T-helper 2 cell (primary cell): ENCODE measurements at regions not wholly inside any gene's neighbourhood (a gene's known extent, or its start where the extent isn't known, plus 50 kb on each side); places are given as distances from the start of the nearest gene placed in this dataset.
"Not testable (repeated sequence)": the region's sequence is repeated elsewhere in the genome, so short reads cannot be mapped to it uniquely, and the experiment has no call there.

Source experiments
- DNase-seq, 5 experiments: peaks; one replicate each; pipeline versions ENCODE4 v3.0.0 to v3.0.0-alpha.2; 2012 to 2022

DNA sequence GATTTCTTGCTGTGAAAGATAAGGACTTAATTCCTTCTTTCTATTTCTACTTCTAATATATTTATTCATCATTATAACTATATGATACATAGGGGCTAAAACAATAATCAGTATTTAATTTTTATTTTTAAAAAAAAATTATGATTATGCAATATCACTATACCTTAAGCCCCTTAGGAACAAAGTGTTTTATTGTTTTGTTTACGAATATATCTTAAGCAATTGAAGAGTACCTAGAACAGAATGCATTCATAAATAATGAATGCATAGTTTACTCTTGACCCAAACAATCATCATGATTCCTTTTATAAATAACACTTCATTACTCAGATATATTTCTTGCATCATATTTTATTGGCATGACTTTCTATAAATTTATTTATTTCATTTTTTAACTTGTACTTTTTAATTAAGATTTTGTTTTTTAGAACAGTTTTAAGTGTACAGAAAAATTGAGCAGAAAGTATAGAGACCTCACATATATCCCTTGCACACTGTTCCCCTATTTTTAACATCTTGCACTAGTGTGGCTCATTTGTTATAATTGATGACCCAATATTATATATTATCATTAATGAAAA is 339.9 kb upstream of the SPRY2 start:
- DNase-seq = no peak

GRCh38 chr13:80679423-80679822 is 338.5 kb upstream of the SPRY2 start:
- no peak for DNase-seq

- DNase-seq = no peak
These were observed 336.3 kb upstream of the SPRY2 start for GRCh38 chr13:80677227-80677626.

- DNase-seq = not testable (repeated sequence)
These were observed 334.5 kb upstream of the SPRY2 start for GRCh38 chr13:80675442-80675841.

DNA sequence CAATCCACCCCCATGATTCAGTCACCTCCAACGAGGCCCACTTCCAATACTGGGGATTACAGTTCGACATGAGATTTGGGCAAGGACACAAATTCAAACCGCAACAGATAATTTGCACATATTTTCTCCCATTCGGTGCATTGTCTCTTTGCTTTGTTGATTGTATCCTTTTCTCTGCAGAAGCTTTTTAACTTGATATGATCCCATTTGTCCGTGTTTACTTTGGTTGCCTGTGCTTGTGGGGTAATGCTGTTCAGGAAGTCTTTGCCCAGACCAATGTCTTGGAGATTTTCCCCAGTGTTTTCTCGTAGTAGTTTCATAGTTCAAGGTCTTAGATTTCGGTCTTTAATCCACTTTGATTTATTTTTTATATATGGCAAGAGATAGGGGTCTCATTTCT is 330.8 kb upstream of the SPRY2 start:
- DNase-seq = no peak

GRCh38 chr13:80669112-80669511 is 328.2 kb upstream of the SPRY2 start:
- DNase-seq = no peak

DNA sequence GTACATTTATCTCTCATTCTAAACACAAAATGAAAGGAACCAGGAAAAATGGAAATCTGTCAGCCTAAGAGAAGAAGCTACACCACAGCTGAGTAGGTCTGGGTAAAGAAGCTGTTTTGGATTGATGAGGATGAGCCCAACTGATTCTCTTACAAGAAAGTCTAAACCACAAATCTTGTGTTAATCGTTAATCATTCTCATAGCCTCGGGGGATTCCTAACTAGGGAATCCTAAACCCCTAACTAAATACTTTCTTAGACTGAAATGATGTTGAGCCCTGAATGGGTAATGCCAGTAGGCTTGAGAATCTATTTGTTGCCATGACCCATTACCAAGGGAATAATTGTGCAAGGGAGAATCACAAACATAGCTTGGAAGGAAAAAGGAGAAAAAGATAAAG is 327.5 kb upstream of the SPRY2 start:
- no peak for DNase-seq

- DNase-seq = no peak
These were observed 326.0 kb upstream of the SPRY2 start for GRCh38 chr13:80666782-80667552.

DNA sequence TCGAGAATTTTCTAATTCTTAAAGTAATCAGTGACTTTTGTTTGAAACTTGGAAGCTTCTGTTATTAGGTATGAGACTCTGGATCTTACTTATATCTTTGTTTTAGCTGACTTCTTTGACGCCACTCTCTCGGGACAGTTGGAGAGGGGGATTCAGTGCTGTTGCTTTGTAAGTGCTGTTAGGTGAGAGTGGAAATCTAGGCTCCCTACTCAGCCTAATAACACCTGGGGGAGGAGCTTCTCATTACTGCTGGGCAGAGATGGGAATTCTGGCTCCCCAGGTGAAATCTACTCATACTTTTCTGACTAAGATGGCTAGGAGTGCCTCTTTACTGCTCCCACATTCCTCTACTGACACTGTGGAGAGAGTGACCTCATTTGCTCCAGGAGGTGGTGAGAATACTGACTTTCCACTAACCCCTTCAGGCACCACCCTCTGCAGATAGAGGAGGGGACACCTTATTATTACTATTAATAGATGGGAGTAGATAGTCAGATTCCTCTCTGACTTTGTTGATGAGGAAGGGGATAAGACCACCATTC is 324.9 kb upstream of the SPRY2 start:
- no peak for DNase-seq

DNA sequence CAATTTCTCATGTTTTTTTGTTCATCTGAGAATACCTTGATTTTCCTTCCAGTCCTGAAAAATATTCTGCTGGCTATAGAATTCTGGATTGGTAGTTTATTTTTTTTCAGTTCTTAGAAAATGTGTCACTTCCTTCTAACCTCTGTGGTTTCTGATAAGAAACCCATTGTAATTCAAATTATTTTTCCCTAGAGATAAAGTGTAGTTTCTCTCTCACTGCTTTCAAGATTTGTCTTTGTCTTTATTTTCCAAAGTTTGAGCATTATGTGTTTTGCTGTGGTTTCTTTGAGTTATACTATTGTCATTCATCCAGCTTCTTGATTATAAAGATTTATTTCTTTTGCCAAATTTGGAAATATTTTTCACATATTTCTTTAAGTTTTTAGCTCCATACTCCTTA is 324.0 kb upstream of the SPRY2 start:
- DNase-seq = no peak

GRCh38 chr13:80663788-80664187 is 322.9 kb upstream of the SPRY2 start:
- no peak for DNase-seq

GRCh38 chr13:80658705-80659104 is 317.8 kb upstream of the SPRY2 start:
- no peak for DNase-seq

GRCh38 chr13:80656512-80656904 is 315.6 kb upstream of the SPRY2 start:
- no peak for DNase-seq

DNA sequence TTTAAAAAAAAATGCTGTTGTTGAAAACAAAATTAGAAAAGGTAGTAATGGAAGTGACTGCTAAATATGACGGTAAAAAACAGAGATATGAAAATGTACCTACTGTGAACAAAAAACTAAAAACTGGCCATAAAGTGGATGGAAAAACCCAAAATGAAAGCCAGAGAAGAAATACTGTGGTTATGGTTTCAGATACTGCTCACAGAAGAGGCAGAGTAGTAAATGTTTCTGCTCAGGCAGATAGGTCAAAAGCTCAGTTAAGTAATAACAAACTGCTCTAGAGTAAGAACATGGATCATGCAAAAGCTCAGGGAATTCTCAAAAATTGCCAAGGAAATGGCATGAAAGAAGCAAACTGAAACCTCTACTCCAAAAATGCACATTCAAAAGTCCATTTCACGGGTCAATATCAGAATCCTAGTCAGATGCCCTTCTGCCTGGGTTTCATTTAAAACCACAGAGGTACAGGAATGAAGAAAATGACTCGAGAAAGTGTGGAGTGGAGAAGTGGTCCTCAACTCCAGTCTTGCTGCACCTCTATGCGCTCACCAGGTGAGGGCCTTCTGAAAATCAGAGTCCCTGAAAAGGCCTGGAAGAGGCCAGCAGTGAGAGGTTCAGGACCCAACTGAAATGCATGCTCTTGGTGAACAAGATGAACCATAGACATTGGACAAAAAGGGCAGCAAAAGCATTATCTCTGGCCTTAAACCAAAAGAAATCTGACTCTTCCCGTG is 315.0 kb upstream of the SPRY2 start:
- no peak for DNase-seq

- DNase-seq = no peak
These were observed 313.8 kb upstream of the SPRY2 start for GRCh38 chr13:80654638-80655249.

- no peak for DNase-seq
These were observed 308.3 kb upstream of the SPRY2 start for GRCh38 chr13:80649274-80649673.

DNA sequence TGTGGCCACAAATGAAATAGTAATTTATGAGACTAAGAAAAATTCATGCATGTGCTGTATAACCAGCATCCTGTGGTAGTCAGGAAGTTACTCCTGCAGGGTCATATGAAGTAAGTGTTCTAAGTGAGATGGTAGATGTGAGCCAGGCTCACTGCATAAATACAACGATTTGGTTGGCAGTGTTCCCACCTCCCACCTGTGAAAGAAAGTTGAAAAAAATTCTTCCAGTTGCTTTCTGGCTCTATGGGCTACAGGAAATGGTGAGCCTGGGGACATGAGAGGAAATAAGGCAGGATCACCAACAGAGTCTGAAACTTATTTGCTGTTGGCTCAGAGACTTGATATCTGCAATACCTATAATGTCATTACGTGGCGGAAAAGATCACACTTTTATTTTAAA is 301.7 kb upstream of the SPRY2 start:
- DNase-seq = no peak

DNA sequence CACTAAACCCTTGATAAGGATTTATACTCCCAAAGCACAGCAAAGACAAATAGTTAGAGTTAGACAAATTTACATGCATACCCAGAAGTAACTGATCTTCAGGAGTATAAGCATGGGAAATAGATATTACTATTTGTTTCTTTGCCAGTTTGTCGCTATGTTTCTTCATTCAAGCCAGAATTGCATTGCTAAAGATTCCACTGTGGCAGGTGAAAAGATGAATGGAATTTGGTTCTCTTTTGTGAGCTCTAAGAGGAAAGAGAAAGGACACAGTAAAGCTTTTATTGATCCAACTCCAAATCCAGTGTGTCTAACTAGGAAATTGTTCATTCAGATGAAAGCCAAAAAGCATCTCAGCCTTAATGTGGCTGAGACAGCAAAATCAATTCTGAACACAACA is 292.3 kb upstream of the SPRY2 start:
- no peak for DNase-seq

GRCh38 chr13:80630685-80631121 is 289.8 kb upstream of the SPRY2 start:
- DNase-seq = no peak

DNA sequence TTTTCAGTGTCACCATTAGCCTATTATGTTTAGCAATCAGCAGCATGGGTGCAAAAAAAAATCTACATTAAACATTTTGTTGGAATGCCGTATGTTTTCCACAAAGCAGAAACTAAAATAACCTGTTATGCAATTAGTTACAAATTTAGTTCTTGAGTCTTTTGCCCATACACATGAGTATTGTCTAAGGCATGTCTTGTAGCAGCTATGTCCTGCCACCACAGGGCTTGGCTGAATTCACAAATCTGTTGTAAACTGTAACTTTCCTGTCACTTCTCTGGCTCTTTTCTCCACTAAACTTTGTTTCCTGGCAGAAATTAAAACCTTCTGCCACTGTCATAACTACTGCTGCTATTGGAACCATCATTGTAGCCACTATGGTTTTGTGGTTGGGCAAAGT is 277.9 kb upstream of the SPRY2 start:
- no peak for DNase-seq

GRCh38 chr13:80612804-80613203 is 271.9 kb upstream of the SPRY2 start:
- DNase-seq = no peak

DNA sequence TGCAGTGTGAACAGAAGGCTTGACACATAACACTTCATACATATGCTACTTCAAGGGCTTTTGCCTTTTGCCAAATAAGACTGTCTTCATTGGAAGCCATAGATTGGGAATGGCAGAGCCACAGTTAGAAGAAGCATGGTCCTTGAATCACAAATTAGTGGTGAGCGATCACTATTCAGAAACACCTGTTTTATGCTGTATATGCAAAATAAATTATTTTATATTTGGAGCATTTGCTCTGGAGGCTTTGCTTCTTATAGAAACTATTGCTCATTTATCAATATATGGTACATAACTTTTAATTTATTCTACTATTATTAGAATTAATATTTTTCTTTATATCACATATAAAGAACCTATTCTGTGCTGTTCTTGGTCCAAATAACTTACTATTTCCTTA is 270.4 kb upstream of the SPRY2 start:
- DNase-seq = no peak

DNA sequence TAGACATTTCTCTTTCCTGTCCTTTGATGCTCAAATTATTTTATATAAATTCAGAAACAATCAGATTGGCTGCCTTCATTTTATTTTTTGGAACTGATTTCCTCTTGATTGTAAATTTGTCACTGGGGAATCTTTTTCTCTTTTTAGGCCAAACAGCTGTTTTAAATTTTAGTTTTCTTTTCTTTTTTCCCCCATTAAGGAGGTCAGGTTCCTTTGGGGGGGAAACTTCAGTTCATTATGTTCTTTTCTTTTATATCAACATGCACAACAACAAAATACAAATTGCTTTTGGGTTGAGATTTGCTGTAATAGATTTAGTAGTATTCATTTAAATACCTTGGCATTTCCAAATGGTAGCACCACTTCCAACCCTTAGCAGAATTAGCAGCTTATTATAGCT is 264.8 kb upstream of the SPRY2 start:
- no peak for DNase-seq
